Myocyte (in vitro differentiated cells): ENCODE measurements at regions not wholly inside any gene's neighbourhood (a gene's known extent, or its start where the extent isn't known, plus 50 kb on each side); places are given as distances from the start of the nearest gene placed in this dataset.

ENCODE experiments used
- DNase-seq: peaks from one replicate; pipeline ENCODE4 v3.0.0-alpha.2; 2012; ENCODE audit warnings: low read depth

- DNase-seq: no peak
These were observed 856.9 kb upstream of the PTPRD start for GRCh38 chr9:11469745-11470144.

GRCh38 chr9:11471321-11471720 is 858.5 kb upstream of the PTPRD start:
- DNase-seq: no peak

DNA sequence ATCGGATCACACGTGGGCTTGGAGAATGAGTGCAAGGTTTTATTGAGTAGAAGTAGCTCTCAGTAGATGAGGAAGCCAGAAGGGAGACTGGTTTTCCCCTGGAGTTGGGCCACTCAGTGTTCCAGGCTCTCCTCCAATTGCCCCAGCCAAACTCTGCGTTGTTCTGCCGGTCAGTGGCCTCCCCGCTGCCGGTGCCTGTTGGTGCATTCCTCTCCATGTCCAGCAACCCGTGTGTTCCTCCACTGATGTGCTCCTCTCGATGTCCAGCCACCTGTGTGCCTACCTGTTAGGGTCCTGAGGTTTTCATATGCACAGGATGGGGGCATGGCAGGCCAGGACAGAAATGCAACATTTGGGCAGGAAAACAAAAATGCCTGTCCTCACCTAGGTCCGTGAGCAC is 888.0 kb upstream of the PTPRD start:
- DNase-seq: no peak

DNA sequence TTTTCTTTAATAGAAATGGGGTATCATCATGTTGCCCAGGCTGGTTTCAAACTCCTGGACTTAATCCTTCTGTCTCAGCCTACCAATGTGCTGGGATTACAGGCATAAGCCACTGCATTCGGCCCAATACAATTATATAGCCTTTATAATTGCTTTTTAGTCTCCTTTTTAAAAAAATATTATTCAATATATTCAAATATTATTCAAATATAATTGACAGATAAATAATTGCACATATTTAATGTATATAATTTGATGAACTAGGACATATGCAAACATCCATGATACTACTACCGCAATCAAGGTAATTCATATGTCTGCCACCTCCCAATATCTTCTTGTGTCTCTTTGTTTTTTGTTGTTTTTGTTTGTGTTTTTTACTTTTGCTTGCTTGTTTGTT is 894.2 kb upstream of the PTPRD start:
- DNase-seq: no peak

- DNase-seq: no peak
These were observed 924.8 kb upstream of the PTPRD start for GRCh38 chr9:11537566-11537965.

DNA sequence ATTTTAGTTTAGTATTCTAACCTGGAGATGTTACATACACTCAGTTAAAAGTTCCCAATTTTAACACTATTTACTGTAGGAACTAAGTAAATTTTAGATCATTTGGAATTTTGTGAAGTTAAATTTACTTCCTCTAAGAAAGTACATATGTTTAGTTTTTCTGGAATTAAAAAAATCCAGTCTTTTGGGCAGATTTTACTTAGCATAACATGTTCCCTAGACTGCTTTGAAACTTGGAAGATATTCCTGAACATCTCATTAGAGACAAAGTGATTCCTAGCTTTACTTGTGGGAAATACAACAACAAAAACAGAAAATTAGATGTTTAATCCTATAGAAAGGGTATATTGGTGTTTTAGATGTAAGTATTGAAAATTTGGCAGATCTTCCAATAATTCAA is 930.0 kb upstream of the PTPRD start:
- DNase-seq: no peak

DNA sequence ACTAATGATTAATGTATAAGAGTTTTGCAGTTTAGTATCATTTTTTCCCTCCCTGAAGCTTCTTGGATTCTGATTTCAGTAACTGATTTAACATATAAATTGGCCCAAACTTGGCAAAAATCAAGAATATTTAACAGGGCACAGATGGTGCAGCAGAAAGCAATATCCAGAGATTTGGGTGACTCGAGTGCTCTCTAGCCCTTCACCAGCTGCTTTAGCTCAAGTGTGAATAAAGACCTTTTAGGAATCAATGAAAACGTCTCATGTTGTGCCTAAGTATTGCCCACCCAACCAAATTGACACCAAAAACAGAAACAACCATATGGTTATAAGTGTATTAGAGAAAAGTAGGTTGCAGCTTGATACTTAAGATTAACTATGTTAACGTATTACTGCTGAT is 933.4 kb upstream of the PTPRD start:
- DNase-seq: no peak

DNA sequence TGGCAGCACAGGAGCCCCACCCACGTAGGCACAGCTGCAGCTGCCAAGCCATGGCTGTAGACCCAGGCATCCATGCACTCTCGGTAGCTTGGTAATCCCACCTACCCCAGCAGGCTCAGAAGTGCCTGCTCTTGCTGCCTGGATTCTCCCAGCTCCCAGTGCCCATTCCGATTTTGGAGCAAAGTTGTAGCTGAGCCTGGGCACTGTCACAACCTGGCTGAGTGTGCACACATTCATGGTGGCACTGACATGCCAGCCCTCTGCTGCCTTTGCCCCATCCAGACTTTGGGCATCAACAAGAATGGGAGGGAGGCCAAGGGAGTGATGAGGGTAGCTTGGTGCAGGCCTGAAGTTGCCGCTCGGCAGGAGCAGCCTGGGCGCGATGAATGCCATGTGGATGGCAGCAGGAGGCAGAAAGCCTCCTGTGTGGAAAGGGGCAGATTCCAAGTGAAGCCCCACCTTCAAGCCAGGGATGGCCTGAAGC is 936.6 kb upstream of the PTPRD start:
- no peak for DNase-seq

DNA sequence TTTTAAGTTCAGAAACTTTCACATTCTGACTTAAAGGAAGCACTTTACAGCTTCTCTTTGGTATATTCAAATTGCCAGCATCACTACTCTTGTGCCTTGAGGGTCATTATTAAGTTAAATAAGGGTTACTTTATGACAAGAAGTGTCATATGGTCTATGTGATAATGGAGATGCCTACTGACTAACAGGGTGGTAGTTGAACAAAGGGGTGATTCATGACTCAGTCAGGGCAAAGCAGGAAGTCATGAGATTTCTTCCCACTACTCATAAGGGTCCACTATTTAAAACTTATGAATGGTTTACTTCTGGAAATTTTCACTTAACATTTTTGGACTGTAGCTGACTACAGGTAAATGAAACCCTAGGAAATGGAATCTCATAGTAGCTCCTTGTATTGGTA is 938.3 kb upstream of the PTPRD start:
- no peak for DNase-seq

DNA sequence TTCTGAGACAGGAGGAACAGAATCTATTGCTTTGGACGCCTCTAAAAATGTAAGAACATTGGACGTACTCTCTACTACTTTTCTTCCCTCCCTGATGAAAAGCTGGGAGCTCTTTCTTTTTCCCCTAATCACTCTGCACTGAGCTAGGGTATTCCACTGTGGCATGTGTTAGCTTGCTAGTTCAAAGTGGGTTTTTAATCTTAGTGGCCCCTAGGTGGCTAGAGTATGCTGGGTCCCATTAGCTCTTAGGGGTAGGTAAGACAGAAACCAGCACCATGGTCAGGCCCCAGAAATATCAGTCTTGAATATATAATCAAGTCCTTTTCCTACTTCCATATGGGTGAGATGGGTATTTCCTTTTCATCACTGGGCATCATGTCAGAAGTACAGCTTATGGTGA is 945.2 kb upstream of the PTPRD start:
- no peak for DNase-seq

- DNase-seq: no peak
These were observed 946.4 kb upstream of the PTPRD start for GRCh38 chr9:11559001-11559776.

DNA sequence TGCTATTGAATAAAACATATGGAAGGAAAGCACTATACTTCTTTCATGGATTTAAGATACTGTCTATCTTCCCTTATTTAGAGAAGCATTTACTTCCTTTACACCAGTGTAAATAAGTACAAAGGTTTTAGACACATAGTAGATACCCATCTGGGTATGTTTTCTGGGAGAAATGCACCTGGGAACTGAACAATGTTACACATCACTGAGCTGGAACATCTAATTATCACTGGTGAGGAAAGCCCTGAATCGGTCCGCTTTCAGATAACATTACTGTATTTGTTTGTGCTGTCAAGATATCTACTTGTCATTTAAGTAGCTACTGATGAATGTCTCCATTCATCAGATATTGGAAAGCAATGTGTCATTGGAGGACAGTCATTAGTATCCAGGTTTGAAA is 964.7 kb upstream of the PTPRD start:
- no peak for DNase-seq

DNA sequence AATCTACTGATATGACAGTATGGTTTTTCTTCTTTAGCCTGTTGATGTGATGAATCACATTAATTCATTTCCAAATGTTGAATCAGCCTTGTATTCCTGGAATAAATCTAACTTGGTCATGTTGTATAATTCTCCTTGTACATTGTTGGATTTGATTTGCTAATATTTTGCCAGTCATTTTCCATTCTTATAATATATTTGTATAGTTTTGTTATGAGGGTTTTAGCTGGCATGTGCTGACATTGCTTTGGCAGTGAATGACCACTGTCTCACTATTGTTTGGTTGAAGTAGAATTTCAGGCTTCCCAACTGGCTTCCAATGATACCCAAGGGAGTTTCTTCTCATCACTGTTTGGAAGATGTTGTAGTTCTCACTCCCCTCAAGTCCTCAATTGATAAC is 983.0 kb upstream of the PTPRD start:
- DNase-seq: no peak

GRCh38 chr9:11618241-11618805 is 1005.5 kb upstream of the PTPRD start:
- no peak for DNase-seq

DNA sequence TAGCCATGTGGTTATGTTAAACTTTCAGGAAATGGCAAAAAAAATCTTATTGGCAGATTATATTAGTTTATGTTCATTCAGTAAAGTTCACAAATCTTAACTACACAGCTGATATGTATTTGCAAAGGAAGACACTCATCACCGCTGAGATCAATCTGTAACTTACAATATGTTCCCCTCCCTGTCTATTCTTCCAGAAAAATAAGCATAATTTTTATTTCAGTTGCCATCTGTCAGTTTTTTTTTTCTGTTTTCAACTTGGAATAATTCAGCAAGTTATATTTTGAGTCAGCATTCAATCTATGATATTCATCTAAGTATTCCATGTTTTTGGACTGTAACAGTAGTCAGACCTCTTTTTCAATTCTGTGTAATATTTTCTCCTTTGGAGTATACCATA is 1019.9 kb upstream of the PTPRD start:
- no peak for DNase-seq

GRCh38 chr9:11646831-11647230 is 1034.0 kb upstream of the PTPRD start:
- no peak for DNase-seq

DNA sequence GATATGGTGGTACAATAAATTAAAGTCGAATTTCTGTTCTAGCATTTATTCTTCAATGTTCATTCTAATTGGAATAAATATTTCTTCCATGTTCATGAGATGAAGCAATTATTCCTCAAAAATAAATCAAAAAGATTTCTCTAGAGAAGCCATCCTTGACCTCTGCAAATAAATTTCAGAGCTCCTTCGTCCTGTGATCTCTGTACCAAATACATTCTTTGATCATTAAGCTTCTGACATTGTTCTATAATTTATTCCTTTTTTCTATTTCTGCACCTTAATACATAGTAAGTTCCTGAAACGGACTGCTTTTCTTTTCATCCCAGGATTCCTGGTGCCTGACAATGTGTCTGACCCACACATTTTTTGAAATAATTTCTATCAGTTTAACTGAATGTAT is 1039.3 kb upstream of the TYRP1 start:
- DNase-seq: no peak

GRCh38 chr9:11663913-11664312 is 1029.3 kb upstream of the TYRP1 start:
- no peak for DNase-seq

DNA sequence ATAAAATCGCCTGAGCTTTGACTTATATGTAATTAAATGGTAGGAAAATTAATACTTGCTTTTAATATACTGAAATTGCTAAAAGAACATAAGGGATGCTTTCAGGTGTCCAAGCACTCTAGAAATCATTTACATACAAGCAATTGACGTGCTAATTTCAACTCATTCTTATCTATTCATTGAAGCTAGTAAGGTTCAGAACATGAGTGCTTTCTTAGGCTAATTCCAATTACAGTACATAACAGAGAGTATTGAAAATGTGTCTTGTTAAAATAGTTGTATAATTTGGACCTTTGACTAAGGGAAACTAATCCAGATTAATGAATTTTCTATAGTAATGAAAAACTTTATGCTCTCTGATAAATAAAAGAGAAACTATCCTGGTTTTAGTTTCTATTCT is 1016.4 kb upstream of the TYRP1 start:
- no peak for DNase-seq

GRCh38 chr9:11686733-11687132 is 1006.5 kb upstream of the TYRP1 start:
- no peak for DNase-seq

DNA sequence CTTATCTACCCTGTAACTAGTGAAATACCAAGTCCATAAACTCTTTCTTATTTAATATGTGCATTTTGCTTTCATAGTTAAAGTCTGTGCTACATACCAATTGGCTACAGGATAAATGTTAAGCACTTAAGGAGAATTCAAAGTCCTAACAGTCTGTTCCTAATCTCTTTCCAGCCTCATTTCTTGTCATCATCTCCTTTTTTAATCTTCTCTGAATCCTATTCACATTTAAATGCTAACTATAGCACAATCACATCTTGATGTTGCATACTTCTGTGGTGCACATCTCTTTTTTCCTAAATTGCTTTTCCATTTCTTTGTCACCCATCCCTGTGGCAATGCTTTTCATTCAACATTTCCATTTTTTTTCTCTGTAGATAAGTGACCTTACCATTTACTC is 996.1 kb upstream of the TYRP1 start:
- DNase-seq: no peak

DNA sequence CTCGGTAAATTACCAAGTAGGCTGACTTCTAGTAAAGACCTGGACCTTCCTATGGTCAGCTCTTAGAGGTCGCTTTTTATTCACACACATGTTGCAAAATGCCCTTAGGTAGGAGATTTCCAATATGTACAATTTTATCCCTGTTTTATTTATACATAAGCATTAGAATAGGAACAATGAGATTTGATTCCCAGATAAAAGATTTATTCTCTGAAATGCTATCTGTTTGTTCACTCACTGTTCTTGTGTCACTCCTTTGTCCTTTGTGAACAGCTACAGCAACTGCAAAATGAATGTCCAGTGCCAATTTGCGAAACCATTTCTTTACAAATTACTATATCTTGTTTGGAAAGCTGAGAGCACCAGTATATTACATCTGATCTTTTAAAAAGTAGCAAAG is 991.5 kb upstream of the TYRP1 start:
- no peak for DNase-seq

- DNase-seq: no peak
These were observed 990.6 kb upstream of the TYRP1 start for GRCh38 chr9:11702548-11702947.
